ENCODE measurements at regions not wholly inside any gene's neighbourhood (a gene's known extent, or its start where the extent isn't known, plus 50 kb on each side); places are given as distances from the start of the nearest gene placed in this dataset.

DNA sequence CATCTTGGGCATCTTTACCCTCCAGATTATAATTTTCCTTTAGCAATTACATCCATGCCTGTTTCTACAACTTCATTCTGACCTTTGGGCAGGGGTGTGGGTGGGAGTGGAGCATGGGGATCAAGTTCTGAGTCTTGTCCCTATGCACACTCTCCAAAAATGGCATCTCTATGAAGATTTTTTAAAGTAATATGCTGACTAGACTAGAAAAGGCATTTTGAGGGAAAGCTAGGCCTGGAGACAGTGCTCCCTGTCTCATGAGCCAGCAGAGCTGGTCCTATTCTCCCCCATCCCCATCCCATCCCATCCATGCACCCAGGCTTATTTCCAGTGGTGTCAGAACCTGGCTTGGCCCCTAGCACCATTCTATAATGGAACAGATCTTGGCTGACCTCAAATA, 398.0 kb upstream of the SLC24A2 start:
- Histone ChIP-seq H3K9me3 (ENCODE audit: control insufficient read depth in 2 of 2, low read length in 2 of 2) (no peaks in the 10 kb centered on the region), H3K36me3 (ENCODE audit: control insufficient read depth in 2 of 2, insufficient read depth in 2 of 2, low read length in 2 of 2) (no peaks in the 10 kb centered on the region), H3K9ac (ENCODE audit: low read depth in 1 of 2, low read length in 2 of 2) (no peak overlapping the region)

GRCh38 chr9:20186231-20186630, 397.4 kb upstream of the SLC24A2 start:
- H3K4me1 ChIP-seq (ENCODE audit: control insufficient read depth in 2 of 2, insufficient read depth in 2 of 2, low read length in 2 of 2) = peaks cover 0 to under 1% of the 10 kb centered on the region in 2 donors
- no peak overlapping the region for H3K9ac ChIP-seq (ENCODE audit: low read depth in 1 of 2, low read length in 2 of 2)
- H3K36me3 ChIP-seq (ENCODE audit: control insufficient read depth in 2 of 2, insufficient read depth in 2 of 2, low read length in 2 of 2) = no peaks in the 10 kb centered on the region
- H3K4me3 ChIP-seq (ENCODE audit: low read length in 2 of 2) = no peak overlapping the region
- no peak overlapping the region for H3K27ac ChIP-seq (ENCODE audit: low read depth in 2 of 2, low read length in 2 of 2)
- H3K27me3 ChIP-seq (ENCODE audit: control insufficient read depth in 2 of 2, insufficient read depth in 2 of 2, low read length in 2 of 2) = no peaks in the 10 kb centered on the region
- no peaks in the 10 kb centered on the region for H3K9me3 ChIP-seq (ENCODE audit: control insufficient read depth in 2 of 2, low read length in 2 of 2)

More for the DNA sequence above, 398.0 kb upstream of the SLC24A2 start:
- Histone ChIP-seq H3K27ac (ENCODE audit: low read depth in 2 of 2, low read length in 2 of 2) (no peak overlapping the region), H3K4me1 (ENCODE audit: control insufficient read depth in 2 of 2, insufficient read depth in 2 of 2, low read length in 2 of 2) (peaks cover 0 to 4% of the 10 kb centered on the region in 2 donors), H3K27me3 (ENCODE audit: control insufficient read depth in 2 of 2, insufficient read depth in 2 of 2, low read length in 2 of 2) (no peaks in the 10 kb centered on the region), H3K4me3 (ENCODE audit: low read length in 2 of 2) (no peak overlapping the region)

DNA sequence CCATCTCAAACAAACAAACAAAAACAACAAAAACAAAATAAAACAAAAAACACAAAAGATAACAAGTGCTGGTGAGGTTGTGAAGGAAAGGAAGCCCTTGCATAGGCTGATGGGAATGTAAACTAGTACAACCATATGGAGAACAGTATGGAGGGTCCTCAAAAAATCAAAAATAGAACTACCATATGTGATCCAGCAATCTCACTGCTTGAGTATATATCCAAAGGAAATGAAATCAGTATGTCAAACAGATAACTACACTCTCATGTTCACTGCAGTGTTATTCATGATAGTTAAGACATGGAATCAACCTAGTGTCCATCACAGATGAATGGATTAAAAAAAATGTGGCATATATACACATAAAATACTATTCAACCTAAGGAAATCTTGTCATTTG, 395.7 kb upstream of the SLC24A2 start:
- Histone ChIP-seq H3K27ac (ENCODE audit: low read depth in 2 of 2, low read length in 2 of 2) (no peak overlapping the region), H3K36me3 (ENCODE audit: control insufficient read depth in 2 of 2, insufficient read depth in 2 of 2, low read length in 2 of 2) (no peaks in the 10 kb centered on the region), H3K9ac (ENCODE audit: low read depth in 1 of 2, low read length in 2 of 2) (no peak overlapping the region), H3K4me3 (ENCODE audit: low read length in 2 of 2) (no peak overlapping the region), H3K27me3 (ENCODE audit: control insufficient read depth in 2 of 2, insufficient read depth in 2 of 2, low read length in 2 of 2) (no peaks in the 10 kb centered on the region), H3K4me1 (ENCODE audit: control insufficient read depth in 2 of 2, insufficient read depth in 2 of 2, low read length in 2 of 2) (no peaks in the 10 kb centered on the region), H3K9me3 (ENCODE audit: control insufficient read depth in 2 of 2, low read length in 2 of 2) (no peaks in the 10 kb centered on the region)

- Histone ChIP-seq H3K36me3 (ENCODE audit: control insufficient read depth in 2 of 2, insufficient read depth in 2 of 2, low read length in 2 of 2) (no peaks in the 10 kb centered on the region), H3K27me3 (ENCODE audit: control insufficient read depth in 2 of 2, insufficient read depth in 2 of 2, low read length in 2 of 2) (no peaks in the 10 kb centered on the region), H3K4me3 (ENCODE audit: low read length in 2 of 2) (no peak overlapping the region), H3K9me3 (ENCODE audit: control insufficient read depth in 2 of 2, low read length in 2 of 2) (no peaks in the 10 kb centered on the region), H3K4me1 (ENCODE audit: control insufficient read depth in 2 of 2, insufficient read depth in 2 of 2, low read length in 2 of 2) (no peaks in the 10 kb centered on the region), H3K9ac (ENCODE audit: low read depth in 1 of 2, low read length in 2 of 2) (no peak overlapping the region), H3K27ac (ENCODE audit: low read depth in 2 of 2, low read length in 2 of 2) (no peak overlapping the region)
Observed at GRCh38 chr9:20178679-20179078, 389.8 kb upstream of the SLC24A2 start.

- no peaks in the 10 kb centered on the region for H3K4me1 ChIP-seq (ENCODE audit: control insufficient read depth in 2 of 2, insufficient read depth in 2 of 2, low read length in 2 of 2)
- no peaks in the 10 kb centered on the region for H3K27me3 ChIP-seq (ENCODE audit: control insufficient read depth in 2 of 2, insufficient read depth in 2 of 2, low read length in 2 of 2)
- no peaks in the 10 kb centered on the region for H3K9me3 ChIP-seq (ENCODE audit: control insufficient read depth in 2 of 2, low read length in 2 of 2)
- H3K9ac ChIP-seq (ENCODE audit: low read depth in 1 of 2, low read length in 2 of 2) = no peak overlapping the region
- no peak overlapping the region for H3K27ac ChIP-seq (ENCODE audit: low read depth in 2 of 2, low read length in 2 of 2)
- H3K4me3 ChIP-seq (ENCODE audit: low read length in 2 of 2) = no peak overlapping the region
- H3K36me3 ChIP-seq (ENCODE audit: control insufficient read depth in 2 of 2, insufficient read depth in 2 of 2, low read length in 2 of 2) = no peaks in the 10 kb centered on the region
Observed at GRCh38 chr9:20178197-20178596, 389.4 kb upstream of the SLC24A2 start.

GRCh38 chr9:20170122-20170521, 381.3 kb upstream of the SLC24A2 start:
- no peak overlapping the region for H3K4me3 ChIP-seq (ENCODE audit: low read length in 2 of 2)
- no peaks in the 10 kb centered on the region for H3K4me1 ChIP-seq (ENCODE audit: control insufficient read depth in 2 of 2, insufficient read depth in 2 of 2, low read length in 2 of 2)
- no peak overlapping the region for H3K27ac ChIP-seq (ENCODE audit: low read depth in 2 of 2, low read length in 2 of 2)
- peaks cover 3 to 8% of the 10 kb centered on the region in 2 donors for H3K9me3 ChIP-seq (ENCODE audit: control insufficient read depth in 2 of 2, low read length in 2 of 2)
- H3K36me3 ChIP-seq (ENCODE audit: control insufficient read depth in 2 of 2, insufficient read depth in 2 of 2, low read length in 2 of 2) = no peaks in the 10 kb centered on the region
- no peak overlapping the region for H3K9ac ChIP-seq (ENCODE audit: low read depth in 1 of 2, low read length in 2 of 2)
- H3K27me3 ChIP-seq (ENCODE audit: control insufficient read depth in 2 of 2, insufficient read depth in 2 of 2, low read length in 2 of 2) = no peaks in the 10 kb centered on the region

GRCh38 chr9:20152151-20152725, 363.4 kb upstream of the SLC24A2 start:
- Histone ChIP-seq H3K27ac (ENCODE audit: low read depth in 2 of 2, low read length in 2 of 2) (no peak overlapping the region), H3K4me3 (ENCODE audit: low read length in 2 of 2) (no peak overlapping the region), H3K27me3 (ENCODE audit: control insufficient read depth in 2 of 2, insufficient read depth in 2 of 2, low read length in 2 of 2) (no peaks in the 10 kb centered on the region), H3K4me1 (ENCODE audit: control insufficient read depth in 2 of 2, insufficient read depth in 2 of 2, low read length in 2 of 2) (no peaks in the 10 kb centered on the region), H3K9ac (ENCODE audit: low read depth in 1 of 2, low read length in 2 of 2) (no peak overlapping the region), H3K9me3 (ENCODE audit: control insufficient read depth in 2 of 2, low read length in 2 of 2) (no peaks in the 10 kb centered on the region), H3K36me3 (ENCODE audit: control insufficient read depth in 2 of 2, insufficient read depth in 2 of 2, low read length in 2 of 2) (no peaks in the 10 kb centered on the region)

- H3K27me3 ChIP-seq (ENCODE audit: control insufficient read depth in 2 of 2, insufficient read depth in 2 of 2, low read length in 2 of 2) = no peaks in the 10 kb centered on the region
- no peaks in the 10 kb centered on the region for H3K36me3 ChIP-seq (ENCODE audit: control insufficient read depth in 2 of 2, insufficient read depth in 2 of 2, low read length in 2 of 2)
- H3K4me3 ChIP-seq (ENCODE audit: low read length in 2 of 2) = no peak overlapping the region
- H3K9me3 ChIP-seq (ENCODE audit: control insufficient read depth in 2 of 2, low read length in 2 of 2) = no peaks in the 10 kb centered on the region
- peaks cover 0 to 2% of the 10 kb centered on the region in 2 donors for H3K4me1 ChIP-seq (ENCODE audit: control insufficient read depth in 2 of 2, insufficient read depth in 2 of 2, low read length in 2 of 2)
- no peak overlapping the region for H3K27ac ChIP-seq (ENCODE audit: low read depth in 2 of 2, low read length in 2 of 2)
- no peak overlapping the region for H3K9ac ChIP-seq (ENCODE audit: low read depth in 1 of 2, low read length in 2 of 2)
Observed at GRCh38 chr9:20148416-20148815, 359.6 kb upstream of the SLC24A2 start.

DNA sequence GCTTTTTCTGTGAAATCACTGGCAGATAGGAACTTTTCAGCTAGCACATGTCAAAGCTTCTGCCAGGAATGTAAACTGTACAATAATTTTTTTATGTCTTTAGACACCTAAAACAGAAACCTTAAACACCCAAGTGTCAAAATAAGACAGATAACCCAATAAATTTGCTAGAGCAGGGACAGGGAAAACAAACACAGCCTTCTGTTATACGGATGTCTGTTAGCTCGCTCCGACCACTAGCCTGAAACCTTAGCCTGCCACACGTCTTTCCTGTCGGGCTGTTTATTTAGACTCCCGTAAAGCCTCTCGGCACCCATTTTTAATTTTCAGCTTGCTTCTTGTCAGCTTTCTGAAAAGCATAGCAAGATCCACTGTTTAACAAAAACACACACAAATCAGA, 355.4 kb upstream of the SLC24A2 start:
- H3K4me3 ChIP-seq (ENCODE audit: low read length in 2 of 2) = no peak overlapping the region
- no peak overlapping the region for H3K9ac ChIP-seq (ENCODE audit: low read depth in 1 of 2, low read length in 2 of 2)
- peaks cover 0 to 2% of the 10 kb centered on the region in 2 donors for H3K4me1 ChIP-seq (ENCODE audit: control insufficient read depth in 2 of 2, insufficient read depth in 2 of 2, low read length in 2 of 2)
- H3K27ac ChIP-seq (ENCODE audit: low read depth in 2 of 2, low read length in 2 of 2) = no peak overlapping the region
- no peaks in the 10 kb centered on the region for H3K9me3 ChIP-seq (ENCODE audit: control insufficient read depth in 2 of 2, low read length in 2 of 2)
- no peaks in the 10 kb centered on the region for H3K36me3 ChIP-seq (ENCODE audit: control insufficient read depth in 2 of 2, insufficient read depth in 2 of 2, low read length in 2 of 2)
- no peaks in the 10 kb centered on the region for H3K27me3 ChIP-seq (ENCODE audit: control insufficient read depth in 2 of 2, insufficient read depth in 2 of 2, low read length in 2 of 2)

DNA sequence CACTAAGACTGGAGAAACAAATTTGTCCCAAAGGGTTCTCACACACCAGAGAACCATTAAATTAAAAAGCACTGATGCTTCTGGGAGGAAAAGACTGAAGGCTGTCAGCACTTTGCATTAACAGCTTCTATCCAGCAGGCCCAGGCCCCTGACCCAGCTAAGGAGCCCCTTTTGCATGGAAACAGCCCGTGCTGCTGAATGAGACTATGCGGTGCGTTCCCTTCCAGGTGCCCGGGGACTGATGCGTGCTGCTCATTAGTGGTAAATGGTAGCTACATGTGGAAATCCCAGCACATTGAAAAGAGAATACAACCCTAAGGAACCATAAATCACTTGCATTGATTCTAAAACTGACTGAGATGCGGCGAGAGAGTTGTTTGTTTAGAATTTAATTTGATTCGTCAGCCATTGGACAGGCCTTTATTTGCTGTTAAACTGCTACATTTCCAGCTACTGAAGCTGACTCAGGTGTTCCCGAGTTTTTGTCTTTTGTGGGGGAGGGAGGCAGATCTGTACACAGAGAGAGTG, 351.0 kb upstream of the SLC24A2 start:
- Histone ChIP-seq H3K36me3 (ENCODE audit: control insufficient read depth in 2 of 2, insufficient read depth in 2 of 2, low read length in 2 of 2) (no peaks in the 10 kb centered on the region), H3K4me1 (ENCODE audit: control insufficient read depth in 2 of 2, insufficient read depth in 2 of 2, low read length in 2 of 2) (peaks cover 0 to 2% of the 10 kb centered on the region in 2 donors), H3K4me3 (ENCODE audit: low read length in 2 of 2) (no peak overlapping the region), H3K9ac (ENCODE audit: low read depth in 1 of 2, low read length in 2 of 2) (no peak overlapping the region), H3K9me3 (ENCODE audit: control insufficient read depth in 2 of 2, low read length in 2 of 2) (no peaks in the 10 kb centered on the region), H3K27ac (ENCODE audit: low read depth in 2 of 2, low read length in 2 of 2) (no peak overlapping the region), H3K27me3 (ENCODE audit: control insufficient read depth in 2 of 2, insufficient read depth in 2 of 2, low read length in 2 of 2) (no peaks in the 10 kb centered on the region)

All from mucosa of rectum (tissue), 2 donors.